ENCODE measurements at regions not wholly inside any gene's neighbourhood (a gene's known extent, or its start where the extent isn't known, plus 50 kb on each side); places are given as distances from the start of the nearest gene placed in this dataset.
"Not testable (repeated sequence)": the region's sequence is repeated elsewhere in the genome, so short reads cannot be mapped to it uniquely, and the experiment has no call there.

DNA sequence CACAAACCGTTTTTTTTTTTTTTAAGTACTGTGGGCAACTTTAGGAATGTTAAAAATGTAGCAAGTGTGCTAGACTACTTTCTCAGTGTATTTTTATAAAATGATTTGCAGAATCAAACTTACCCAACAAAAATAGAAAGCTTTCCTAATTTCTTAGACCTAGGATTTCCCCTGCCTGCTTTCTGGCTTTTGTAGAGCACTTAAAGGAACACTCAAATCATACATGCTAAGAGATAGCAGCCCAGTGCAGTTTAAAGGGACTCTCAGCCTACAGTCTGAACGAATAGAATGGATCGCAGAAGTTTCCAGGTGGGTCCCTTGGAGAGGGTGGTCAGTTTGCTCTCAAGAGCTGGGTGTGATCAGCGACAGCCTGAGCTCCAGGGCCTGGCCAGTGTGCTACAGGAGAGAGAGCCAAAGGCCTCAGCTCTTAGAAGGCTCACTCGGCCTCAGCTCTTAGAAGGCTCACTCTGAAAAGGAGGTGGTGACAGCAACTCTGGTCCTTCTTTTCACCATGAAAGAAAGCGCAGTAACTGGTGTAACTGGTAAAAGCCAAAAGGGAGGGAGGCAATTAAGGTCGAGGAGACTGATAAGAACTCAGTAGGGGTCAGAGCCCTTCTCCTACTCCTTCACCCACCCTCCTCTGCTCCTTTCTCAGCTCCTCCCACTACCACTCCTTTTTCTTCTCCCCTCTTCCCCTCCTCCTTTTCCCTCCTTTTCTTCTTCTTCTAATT is 142.4 kb downstream of the ZFP64 start:
- peak; percentile 26 for DNase-seq (ENCODE audit: low read depth)

DNA sequence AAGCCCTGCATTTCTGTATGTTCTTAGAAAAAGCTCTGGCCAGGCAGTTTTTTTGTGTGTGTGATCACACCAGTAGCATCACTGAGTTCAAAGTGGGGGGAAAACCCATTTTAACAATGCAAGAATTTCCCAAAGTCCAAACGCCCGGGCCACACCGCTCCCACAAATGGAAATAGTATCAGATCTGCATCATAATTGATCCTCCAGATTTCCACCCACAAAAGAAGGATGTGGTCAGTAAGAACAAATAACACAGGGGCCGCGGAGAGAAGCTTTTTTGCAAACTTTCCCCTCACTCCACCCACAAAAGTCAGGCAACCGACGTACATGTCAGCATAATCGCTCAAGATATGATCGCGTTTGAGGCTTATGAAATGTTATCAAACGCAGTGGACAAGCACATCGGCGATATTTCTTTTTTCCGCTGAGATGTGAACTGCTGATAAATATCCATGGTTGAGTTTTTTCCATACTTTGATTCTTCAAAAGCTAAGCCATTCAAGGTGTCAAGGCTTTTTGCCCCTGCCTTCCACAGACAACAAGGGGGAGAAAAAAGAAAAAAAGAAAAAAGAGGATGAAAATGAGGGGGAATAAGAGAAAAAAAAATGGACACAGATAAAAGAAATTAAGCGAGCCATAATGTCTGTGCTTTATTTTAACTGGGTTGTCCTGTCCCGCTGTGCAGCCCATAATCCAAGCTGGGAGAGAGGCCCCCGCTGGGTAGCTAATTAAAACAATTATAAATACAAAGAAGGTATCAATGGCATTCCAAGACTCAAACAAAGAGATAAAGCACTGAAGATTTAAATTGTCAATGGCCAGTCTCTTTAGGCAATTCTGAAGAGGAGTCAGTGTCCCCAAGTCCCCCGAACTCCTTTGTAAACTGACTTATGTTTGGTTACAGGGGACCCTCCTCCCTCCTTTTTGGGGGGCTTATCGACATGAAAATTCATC is 143.5 kb downstream of the ZFP64 start:
- peak; percentile 67 for DNase-seq (ENCODE audit: low read depth)

DNA sequence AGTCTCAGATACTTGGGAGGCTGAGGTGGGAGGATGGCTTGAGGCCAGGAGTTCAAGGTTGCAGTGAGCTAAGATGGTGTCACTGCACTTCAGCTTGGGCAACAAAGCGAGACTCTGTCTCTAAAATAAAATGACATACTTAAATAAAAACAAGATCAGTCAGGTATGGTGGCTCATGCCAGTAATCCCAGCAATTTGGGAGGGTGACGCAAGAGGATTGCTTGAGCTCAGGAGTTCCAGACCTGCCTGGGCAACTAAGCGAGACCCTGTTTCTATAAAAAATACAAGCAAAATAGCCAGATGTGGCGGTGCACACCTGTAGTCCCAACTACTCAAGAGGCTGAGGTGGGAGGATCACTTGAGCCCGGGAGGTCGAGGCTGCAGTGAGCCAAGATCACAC is 149.6 kb downstream of the ZFP64 start:
- DNase-seq (ENCODE audit: low read depth) = no peak

DNA sequence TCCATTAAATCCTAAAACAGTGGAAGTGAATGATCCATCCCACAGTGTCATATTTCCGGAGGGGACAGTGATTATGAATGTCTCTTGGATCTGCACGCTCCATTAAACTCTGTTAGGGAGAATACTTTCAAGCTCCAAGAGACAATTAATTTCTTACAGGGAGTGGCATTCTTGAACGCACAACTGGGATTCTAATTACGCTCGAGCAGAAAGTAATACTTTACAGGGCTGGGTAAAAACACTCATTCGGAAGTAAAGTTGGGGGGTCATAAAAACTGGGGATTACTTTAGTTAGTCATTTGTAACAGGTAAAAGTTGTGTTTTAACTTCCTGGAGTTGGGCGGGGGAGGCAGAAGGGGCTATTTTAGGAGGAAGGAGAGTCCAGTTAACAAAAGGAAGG is 151.8 kb downstream of the ZFP64 start:
- DNase-seq (ENCODE audit: low read depth) = no peak

DNA sequence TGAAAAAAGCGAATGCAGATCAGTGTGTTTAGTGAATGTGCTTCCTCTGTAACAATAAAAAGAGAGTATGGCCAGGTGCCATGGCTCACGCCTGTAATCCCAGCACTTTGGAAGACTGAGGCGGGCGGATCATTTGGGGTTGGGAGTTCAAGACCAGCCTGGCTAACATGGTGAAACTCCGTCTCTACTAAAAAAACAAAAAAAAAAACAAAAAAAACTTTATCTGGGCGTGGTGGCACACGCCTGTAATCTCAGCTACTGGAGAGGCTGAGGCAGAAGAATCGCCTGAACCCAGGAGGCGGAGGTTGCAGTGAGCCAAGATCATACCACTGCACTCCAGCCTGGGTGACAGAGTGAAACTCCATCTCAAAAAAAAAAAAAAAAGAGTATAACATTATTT is 152.9 kb downstream of the ZFP64 start:
- DNase-seq (ENCODE audit: low read depth) = not testable (repeated sequence)

DNA sequence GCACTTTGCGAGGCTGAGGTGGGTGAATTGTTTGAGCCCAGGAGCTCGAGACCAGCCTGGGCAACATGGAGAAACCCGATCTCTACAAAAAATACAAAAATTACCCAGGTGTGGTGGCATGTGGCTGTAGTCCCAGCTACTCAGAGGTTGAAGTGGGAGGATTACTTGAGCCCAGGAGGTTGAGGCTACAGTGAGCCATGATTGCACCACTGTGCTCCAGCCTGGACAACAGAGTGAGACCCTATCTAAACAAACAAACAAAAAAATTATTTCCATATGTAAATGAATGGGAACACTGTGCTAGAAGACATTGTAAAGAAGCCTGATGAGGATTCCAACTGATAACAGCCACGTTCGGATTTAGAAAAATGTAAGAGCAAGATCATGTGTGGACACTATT is 154.2 kb downstream of the ZFP64 start:
- DNase-seq (ENCODE audit: low read depth) = no peak

DNA sequence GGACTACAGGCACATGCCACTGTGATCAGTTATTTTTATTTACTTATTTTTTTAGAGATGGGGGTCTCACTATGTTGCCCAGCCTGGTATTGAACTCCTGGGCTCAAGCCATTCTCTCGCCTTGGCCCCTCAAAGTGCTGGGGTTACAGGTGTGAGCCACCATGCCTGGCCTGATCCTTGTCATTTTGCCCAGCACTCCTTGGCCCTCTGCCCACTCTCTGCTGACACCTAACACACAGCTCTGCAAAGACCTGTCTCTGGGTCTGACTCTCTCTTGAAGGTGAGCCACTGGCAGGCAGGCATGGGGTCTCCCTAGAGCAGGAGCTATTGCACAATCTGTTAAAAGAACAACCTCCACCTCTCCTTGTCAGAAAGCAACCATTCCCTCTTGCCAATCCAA is 155.6 kb downstream of the ZFP64 start:
- DNase-seq (ENCODE audit: low read depth) = no peak

DNA sequence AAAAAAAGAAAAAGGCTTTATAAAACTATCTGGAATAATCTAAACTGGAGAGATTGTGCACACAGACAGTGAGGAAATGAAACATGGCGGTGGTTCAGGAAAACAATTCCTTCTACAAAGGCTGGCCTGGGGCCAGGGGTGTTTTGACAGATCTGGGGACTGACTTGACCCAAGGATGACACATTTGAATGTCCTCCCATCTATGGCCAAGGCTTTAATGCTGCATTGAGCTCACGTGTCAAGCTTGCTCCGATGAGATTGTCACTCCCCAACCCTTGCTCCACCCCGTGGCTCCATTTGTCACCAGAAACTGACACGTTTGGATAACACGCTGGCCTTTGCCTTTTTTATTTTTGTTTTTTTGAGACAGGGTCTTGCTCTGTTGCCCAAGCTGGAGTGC is 156.1 kb downstream of the ZFP64 start:
- no peak for DNase-seq (ENCODE audit: low read depth)

DNA sequence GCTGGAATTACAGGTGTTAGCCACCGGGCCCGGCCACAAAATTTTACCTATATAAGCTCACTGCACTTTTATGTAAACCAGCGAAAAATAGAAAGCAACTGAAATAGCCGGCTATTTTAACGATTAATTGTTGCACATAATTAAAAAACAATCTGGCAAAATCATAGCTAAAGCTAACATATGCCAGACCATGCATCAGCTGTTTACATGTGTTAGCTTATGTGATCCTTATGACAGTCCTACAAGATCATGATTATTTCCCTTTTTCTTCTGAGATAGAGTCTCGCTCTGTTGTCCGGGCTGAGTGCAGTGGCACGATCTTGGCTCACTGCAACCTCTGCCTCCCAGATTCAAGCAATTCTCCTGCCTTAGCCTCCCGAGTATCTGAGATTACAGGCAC is 157.0 kb downstream of the ZFP64 start:
- no peak for DNase-seq (ENCODE audit: low read depth)

DNA sequence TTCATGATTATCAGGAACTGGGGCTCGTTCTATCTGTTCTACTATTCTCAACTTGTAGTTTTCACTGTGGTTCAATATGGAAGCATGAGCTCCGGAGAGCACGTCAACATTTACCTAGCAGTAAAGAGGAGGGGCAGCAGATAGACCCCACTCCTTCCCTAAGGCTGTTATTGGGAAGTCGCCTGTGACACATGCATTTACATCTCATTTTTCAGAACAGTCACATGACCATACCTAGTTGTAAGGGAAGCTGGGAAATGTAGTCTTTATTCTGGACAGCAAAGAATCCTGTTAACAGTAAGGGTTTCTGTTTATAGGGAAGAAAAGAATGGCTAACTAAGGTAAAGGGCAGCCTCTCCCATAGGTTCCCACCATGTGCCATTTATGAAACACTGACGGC is 158.3 kb downstream of the ZFP64 start:
- no peak for DNase-seq (ENCODE audit: low read depth)

DNA sequence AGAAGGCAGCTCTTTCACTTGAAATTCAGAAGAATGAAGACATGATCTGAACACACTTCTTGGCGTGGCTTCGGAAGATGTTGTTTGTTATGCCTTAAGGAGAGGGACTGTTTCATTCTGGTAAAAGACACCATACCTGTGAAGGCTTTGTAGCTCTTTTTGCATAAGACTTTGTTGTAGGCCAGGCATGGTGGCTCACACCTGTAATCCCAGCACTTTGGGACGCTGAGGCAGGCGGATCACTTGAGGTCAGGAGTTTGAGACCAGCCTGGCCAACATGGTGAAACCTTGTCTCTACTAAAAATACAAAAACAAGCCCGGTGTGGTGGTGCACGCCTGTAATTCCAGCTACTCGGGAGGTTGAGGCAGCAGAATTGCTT is 159.3 kb downstream of the ZFP64 start:
- DNase-seq (ENCODE audit: low read depth) = not testable (repeated sequence)

DNA sequence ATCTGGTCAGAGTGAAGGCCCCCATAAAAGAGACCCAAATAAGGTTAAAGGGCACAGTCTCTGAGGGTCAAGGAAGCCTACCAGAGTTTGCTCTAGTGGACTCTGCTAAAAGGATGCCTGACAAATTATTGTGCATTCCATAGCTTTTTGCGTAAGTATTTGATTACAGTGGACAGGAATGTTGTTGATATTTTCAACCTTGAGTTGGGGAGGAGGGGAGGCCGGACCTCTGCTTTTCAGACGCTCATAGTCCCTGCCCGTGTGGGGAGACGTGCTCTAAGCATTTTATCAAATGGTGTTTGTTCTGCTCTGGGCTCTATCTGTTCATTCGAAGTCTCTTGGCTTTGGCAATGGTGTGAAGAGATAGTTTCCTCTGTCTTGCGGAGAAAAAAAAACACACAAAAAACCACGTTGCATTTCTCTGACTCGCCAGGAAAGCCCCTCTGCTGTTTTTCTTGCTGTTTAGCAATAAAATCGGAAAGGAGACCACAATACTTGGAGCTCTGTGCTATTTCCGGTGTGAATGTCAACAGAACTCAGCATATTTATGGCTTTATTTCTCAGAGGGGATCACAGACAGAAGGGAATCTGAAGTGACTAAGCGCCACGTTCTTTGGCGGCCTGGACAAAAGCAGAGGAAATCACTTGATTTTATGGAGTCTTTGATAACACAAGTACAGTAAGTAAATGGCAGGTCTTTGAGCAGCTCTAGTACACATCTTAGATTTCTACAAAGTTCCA is 159.8 kb downstream of the ZFP64 start:
- peak; percentile 62 for DNase-seq (ENCODE audit: low read depth)

DNA sequence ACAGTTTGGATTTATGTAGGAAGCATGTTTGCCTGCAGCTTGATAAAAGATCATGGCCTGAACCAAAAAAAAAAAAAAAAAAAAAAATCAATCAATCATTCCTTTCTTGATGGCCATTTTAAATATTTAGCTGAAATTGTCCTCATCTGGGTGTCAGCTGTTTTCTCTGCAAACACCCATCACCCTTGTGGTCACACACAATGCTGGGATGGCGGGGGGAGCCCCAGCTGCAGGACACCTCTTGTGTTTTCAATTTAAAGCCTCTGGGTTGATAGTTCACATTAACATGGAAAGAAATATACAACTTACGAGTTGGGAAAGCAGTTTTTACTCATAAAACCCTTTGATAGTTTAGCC is 160.4 kb downstream of the ZFP64 start:
- no peak for DNase-seq (ENCODE audit: low read depth)

DNA sequence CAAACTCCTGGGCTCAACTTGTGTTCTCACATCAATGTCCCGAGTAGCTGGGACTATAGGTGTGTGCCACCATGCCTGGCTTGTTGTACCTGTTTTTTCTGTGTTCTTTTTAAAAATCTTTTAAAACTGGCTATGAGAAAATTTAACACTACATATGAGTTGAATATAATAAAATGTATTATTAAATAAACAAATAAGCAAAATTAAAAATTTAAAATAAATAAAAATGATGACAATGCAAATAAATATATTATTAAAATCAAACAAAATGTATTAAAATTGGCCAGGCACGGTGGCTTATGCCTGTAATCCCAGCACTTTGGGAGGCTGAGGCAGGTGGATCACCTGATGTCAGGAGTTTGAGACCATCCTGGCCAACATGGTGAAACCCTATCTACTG is 162.4 kb downstream of the ZFP64 start:
- DNase-seq (ENCODE audit: low read depth) = not testable (repeated sequence)

DNA sequence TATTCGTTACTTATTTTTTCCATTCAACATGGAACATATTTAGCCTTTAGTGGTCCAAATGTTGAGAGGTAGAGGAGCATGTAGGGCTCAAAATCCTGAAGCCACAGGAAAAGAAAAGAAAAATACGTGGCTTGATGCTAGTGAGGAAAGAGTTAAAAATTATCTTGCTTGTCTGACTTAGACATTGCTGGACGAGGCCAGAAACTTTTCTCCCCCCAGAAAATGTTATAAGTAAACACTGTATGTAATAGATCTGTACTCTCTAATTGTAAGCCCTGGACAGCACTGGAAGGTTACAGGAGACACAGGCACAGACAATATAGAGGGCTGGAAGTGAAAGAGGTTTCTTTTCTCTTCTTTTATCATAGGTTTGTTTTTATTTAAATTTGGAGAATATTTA is 165.6 kb downstream of the ZFP64 start:
- DNase-seq (ENCODE audit: low read depth) = no peak

DNA sequence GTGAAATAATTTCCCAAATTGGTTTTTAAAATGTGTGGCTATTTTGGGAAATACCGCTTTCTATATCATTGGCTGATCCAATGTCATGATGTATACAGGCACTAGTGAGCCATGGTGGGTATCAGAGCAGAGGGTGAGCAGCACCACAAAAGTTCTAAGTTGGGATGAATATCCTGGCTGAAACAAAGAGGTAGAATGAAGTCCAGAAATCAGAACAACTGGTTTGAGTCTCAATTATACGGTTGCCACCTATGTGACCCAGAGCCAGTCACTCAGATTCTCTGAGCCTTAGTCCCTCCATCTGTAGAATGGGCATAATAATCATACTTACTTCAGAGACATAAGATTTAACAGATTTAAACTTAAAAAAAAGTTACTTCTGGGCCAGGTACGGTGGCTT is 172.3 kb downstream of the ZFP64 start:
- DNase-seq (ENCODE audit: low read depth) = no peak

DNA sequence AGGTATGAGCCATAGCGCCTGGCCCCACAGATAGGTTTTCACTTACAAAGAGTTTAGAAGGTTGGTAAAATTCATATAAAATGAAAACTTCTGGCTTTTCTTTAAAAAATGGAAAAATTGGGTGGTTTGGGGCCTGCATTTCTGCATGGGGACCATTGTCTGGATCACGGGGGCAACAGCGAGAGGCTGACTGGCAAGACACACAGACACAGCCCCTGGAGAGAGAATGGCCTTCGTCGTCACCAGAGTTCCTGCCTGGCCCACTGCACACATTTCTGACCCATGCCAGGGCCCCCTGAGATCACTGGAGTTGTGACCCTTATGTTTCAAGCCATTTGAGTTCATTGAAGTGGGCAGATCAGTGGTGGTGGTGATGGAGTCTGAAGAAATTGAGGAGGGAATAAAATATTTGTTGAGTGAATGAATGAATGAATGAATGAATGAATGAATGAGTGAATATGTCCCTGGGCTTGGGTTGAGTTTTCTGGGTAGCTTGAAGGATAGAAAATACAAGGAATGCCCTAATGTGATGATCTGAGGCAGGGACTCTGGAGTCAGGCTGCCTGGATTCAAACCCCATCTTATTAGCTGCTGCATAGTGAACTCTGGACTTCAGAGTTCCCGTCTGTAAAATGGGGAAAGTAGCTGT is 173.8 kb downstream of the ZFP64 start:
- no peak for DNase-seq (ENCODE audit: low read depth)

DNA sequence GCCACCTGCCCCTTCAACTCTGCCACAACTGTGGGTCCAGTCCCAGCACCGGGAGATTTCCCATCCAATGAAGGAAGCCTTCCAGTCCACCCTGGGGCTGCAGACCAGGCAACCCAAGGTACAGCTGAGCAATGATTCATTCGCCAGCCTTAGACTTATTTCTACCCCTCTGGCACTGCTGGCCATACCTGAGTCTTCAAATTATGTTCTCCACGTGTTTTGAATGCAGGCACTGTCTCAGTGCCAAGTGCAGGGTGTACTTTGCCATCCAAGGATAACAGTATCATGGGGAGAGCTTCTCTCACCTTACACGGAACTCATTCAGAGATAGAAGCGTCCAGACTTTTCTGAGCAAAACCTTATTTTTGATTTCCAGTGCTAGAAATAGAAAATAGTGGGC is 175.6 kb downstream of the ZFP64 start:
- DNase-seq (ENCODE audit: low read depth) = no peak

DNA sequence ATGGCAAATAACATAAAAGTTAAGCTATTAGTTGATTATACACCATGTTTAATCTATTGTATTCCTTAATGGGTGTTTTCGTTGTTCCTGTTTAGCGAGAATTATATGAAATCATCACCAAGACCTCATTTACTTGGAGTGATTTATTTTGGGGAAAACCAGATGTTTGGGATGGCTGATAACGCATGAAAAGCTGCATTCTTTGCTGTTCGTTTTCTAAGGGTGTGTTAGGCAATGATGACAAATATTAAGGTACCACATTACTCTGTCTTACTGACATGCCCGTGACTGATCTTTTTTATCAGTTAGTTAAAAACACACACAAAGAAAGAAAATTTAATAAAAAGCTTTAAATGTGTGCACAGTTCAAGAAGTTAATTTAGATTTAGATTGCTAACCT is 176.4 kb downstream of the ZFP64 start:
- no peak for DNase-seq (ENCODE audit: low read depth)

DNA sequence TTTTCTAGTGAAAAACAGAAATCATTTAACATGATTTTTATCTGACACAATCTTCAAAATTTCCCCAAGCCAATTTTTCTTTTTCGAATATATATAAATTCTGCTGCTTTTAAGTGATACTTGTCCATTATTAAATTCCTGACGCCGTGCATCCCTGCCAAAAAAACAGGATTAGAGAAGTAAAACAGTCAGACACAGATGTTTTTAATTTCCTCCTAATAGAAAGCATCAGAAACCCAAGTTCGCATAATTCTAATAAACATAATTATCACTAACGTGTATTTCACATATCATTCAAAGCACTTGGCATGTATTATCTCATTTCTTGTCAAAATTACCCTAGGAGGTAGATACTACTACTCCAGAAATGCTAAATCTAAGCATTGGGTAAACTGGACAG is 179.5 kb downstream of the ZFP64 start:
- no peak for DNase-seq (ENCODE audit: low read depth)

DNA sequence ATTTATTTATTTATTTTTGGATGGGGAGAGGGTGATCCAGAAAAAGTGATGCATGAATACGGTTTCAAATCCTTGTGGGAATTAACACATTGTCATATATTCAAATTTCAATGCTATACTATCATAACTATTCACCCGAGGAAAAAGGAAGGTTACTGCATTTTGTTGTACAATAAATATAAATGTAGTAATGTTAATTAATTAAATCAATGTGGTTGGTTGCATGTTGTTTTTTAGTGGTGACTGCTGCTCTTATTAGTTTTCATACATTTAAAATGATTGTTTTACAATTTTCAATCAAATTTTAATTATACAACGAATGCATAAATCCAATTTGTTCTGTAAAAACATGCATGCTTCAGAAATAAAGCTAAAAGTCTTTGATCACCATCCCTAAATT is 180.5 kb downstream of the ZFP64 start:
- no peak for DNase-seq (ENCODE audit: low read depth)

DNA sequence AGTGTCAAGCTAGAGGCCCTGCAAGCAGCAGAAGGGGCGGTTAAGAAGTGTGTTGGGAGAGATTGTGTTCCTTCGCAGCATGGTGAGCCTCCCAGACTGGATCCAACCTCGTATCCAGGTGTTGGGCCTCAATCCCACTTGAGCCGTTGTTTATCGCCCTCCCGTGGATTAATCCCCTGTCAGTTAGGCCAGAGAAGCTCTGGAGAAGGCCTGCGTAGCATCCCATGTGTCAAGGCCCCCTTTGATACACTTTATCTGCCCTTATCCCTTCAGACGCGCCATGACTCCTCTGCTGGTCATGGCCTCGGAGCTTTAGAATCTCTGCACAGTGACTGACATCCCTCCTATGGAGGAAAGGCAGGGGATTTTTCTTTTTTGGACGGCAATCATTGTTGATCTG is 181.0 kb downstream of the ZFP64 start:
- no peak for DNase-seq (ENCODE audit: low read depth)
